PFSK-1 (cell line): ENCODE measurements at regions not wholly inside any gene's neighbourhood (a gene's known extent, or its start where the extent isn't known, plus 50 kb on each side); places are given as distances from the start of the nearest gene placed in this dataset.

ENCODE experiments used
- FOXP2 ChIP-seq: optimal IDR thresholded peaks from 2 replicates; pipeline ENCODE3; 2011; ENCODE audit warnings: borderline replicate concordance, control low read depth, inconsistent platforms; ENCODE audit not compliant: insufficient read depth; ENCODE audit errors: extremely low read length, extremely low read depth
- POLR2AphosphoS5 ChIP-seq: IDR thresholded peaks from 2 replicates; pipeline ENCODE4 v1.6.1; 2012; ENCODE audit warnings: low read depth, mild to moderate bottlenecking, control low read depth, low read length, moderate library complexity
- REST ChIP-seq, 2 experiments: IDR thresholded peaks; 2 replicates each; pipeline versions ENCODE4 v1.6.1 to v1.8.0; 2011 to 2012; ENCODE audit warnings: low read depth in 2 of 2, low read length in 2 of 2, control low read depth in 1 of 2, inconsistent platforms in 1 of 2, mild to moderate bottlenecking in 1 of 2, moderate library complexity in 1 of 2; ENCODE audit not compliant: insufficient read depth in 1 of 2
- SIN3A ChIP-seq: IDR thresholded peaks from 2 replicates; pipeline ENCODE4 v1.6.1; 2012; ENCODE audit warnings: mild to moderate bottlenecking, low read length, moderate library complexity, borderline replicate concordance; ENCODE audit not compliant: insufficient read depth
- TAF1 ChIP-seq: IDR thresholded peaks from 2 replicates; pipeline ENCODE4 v1.6.1; 2012; ENCODE audit warnings: low read length, control low read depth, borderline replicate concordance; ENCODE audit not compliant: insufficient read depth

DNA sequence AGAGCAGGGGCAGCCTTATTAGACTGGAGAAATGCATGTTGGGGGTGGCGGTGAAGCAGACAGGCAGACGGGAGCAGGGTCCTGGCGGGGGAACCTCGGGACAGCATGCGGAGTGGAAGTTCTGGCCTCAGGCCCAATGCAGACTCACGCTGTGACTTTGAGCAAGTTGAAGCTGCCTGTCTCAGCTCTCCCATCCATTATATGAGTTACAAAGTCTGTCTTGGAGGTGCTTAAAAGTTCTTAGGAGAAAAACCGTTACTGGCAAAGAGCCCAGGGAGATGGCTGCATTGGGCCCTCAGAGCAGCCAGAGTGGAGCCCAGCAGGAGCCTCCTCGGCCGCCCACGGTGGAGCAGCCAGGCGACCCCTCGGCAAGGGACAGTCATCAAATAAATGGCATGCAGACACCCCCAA is 509.5 kb downstream of the PLXNA4 start:
- TF ChIP-seq POLR2AphosphoS5 (no peak), SIN3A (no peak), FOXP2 (no peak), TAF1 (no peak), REST (IDR thresholded peaks at IDR 0.05; ENCODE audit: insufficient read depth in 1 of 2, low read depth in 2 of 2, low read length in 2 of 2) (no peak)
